ENCODE measurements at regions not wholly inside any gene's neighbourhood (a gene's known extent, or its start where the extent isn't known, plus 50 kb on each side); places are given as distances from the start of the nearest gene placed in this dataset.

- Histone ChIP-seq H2AFZ (ENCODE audit: low read depth, low read length) (no peak overlapping the region), H3K9me2 (ENCODE audit: insufficient read depth, low read length) (no peaks in the 10 kb centered on the region), H3K27ac (ENCODE audit: low read length) (no peak overlapping the region), H3K4me3 (ENCODE audit: low read length) (no peak overlapping the region), H3K27me3 (ENCODE audit: insufficient read depth, low read depth, low read length) (no peaks in the 10 kb centered on the region), H3K9me3 (ENCODE audit: low read length) (no peaks in the 10 kb centered on the region), H3K79me2 (replicated peaks; ENCODE audit: insufficient read depth, low read length) (no peaks in the 10 kb centered on the region), H3K36me3 (ENCODE audit: insufficient read depth, low read length) (no peaks in the 10 kb centered on the region), H3K9ac (ENCODE audit: low read length) (no peak overlapping the region), H3F3A (ENCODE audit: insufficient read depth, low read length, poor library complexity, severe bottlenecking) (no peaks in the 10 kb centered on the region), H3K4me2 (ENCODE audit: low read length) (no peak overlapping the region), H4K20me1 (ENCODE audit: insufficient read depth) (no peaks in the 10 kb centered on the region)
- TF ChIP-seq, protein P1, sequence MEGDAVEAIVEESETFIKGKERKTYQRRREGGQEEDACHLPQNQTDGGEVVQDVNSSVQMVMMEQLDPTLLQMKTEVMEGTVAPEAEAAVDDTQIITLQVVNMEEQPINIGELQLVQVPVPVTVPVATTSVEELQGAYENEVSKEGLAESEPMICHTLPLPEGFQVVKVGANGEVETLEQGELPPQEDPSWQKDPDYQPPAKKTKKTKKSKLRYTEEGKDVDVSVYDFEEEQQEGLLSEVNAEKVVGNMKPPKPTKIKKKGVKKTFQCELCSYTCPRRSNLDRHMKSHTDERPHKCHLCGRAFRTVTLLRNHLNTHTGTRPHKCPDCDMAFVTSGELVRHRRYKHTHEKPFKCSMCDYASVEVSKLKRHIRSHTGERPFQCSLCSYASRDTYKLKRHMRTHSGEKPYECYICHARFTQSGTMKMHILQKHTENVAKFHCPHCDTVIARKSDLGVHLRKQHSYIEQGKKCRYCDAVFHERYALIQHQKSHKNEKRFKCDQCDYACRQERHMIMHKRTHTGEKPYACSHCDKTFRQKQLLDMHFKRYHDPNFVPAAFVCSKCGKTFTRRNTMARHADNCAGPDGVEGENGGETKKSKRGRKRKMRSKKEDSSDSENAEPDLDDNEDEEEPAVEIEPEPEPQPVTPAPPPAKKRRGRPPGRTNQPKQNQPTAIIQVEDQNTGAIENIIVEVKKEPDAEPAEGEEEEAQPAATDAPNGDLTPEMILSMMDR (IDR thresholded peaks at IDR 0.05; ENCODE audit: poor library complexity, severe bottlenecking): no peak
- no peak for TF ChIP-seq EZH2 (IDR thresholded peaks at IDR 0.05; ENCODE audit: borderline replicate concordance, insufficient read depth, low read length, poor library complexity, severe bottlenecking)
- TF ChIP-seq SMC3 (conservative IDR thresholded peaks at IDR 0.05; ENCODE audit: poor library complexity): no peak
- no peak for TF ChIP-seq EP300 (conservative IDR thresholded peaks at IDR 0.05; ENCODE audit: poor library complexity, severe bottlenecking)
- no peak for TF ChIP-seq TAF1 (IDR thresholded peaks at IDR 0.05; ENCODE audit: low read depth)
- TF ChIP-seq RAD21 (conservative IDR thresholded peaks at IDR 0.05): no peak
- TF ChIP-seq REST (IDR thresholded peaks at IDR 0.05; ENCODE audit: borderline replicate concordance): no peak
- no peak for TF ChIP-seq MXI1 (conservative IDR thresholded peaks at IDR 0.05; ENCODE audit: poor library complexity, severe bottlenecking)
- TF ChIP-seq POLR2AphosphoS5 (IDR thresholded peaks at IDR 0.05): no peak
These were observed 2233.1 kb downstream of the MRPL39 start for GRCh38 chr21:23374155-23374554.

DNA sequence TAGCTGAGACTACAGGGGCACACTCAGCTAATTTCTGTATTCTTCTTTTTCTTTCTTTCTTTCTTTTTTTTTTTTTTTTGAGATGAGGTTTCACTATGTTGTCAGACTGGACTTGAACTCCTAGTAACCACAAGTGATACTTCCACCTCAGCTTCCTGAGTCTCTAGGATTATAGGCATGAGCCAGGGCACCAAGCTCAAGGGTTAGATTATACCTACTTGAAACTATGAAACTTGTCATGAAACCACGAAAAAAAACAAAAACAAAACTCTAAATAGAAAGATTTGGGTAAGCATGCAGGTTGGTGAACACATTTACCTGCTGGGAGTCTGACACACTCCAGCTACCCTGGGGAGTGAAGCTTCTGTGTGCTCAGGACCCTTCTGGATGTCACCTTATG is 2250.4 kb downstream of the MRPL39 start:
- H3K79me2 ChIP-seq (replicated peaks; ENCODE audit: insufficient read depth, low read length): no peaks in the 10 kb centered on the region
- no peaks in the 10 kb centered on the region for H3F3A ChIP-seq (ENCODE audit: insufficient read depth, low read length, poor library complexity, severe bottlenecking)
- no peaks in the 10 kb centered on the region for H3K36me3 ChIP-seq (ENCODE audit: insufficient read depth, low read length)
- TF ChIP-seq REST (IDR thresholded peaks at IDR 0.05; ENCODE audit: borderline replicate concordance): no peak
- TF ChIP-seq TAF1 (IDR thresholded peaks at IDR 0.05; ENCODE audit: low read depth): no peak
- TF ChIP-seq EP300 (conservative IDR thresholded peaks at IDR 0.05; ENCODE audit: poor library complexity, severe bottlenecking): no peak
- TF ChIP-seq RAD21 (conservative IDR thresholded peaks at IDR 0.05): no peak
- no peak for TF ChIP-seq POLR2AphosphoS5 (IDR thresholded peaks at IDR 0.05)
- no peak for TF ChIP-seq SMC3 (conservative IDR thresholded peaks at IDR 0.05; ENCODE audit: poor library complexity)
- no peak for TF ChIP-seq EZH2 (IDR thresholded peaks at IDR 0.05; ENCODE audit: borderline replicate concordance, insufficient read depth, low read length, poor library complexity, severe bottlenecking)
- no peaks in the 10 kb centered on the region for H4K20me1 ChIP-seq (ENCODE audit: insufficient read depth)
- no peaks in the 10 kb centered on the region for H3K27me3 ChIP-seq (ENCODE audit: insufficient read depth, low read depth, low read length)
- no peak overlapping the region for H3K9ac ChIP-seq (ENCODE audit: low read length)
- no peaks in the 10 kb centered on the region for H3K9me3 ChIP-seq (ENCODE audit: low read length)
- no peak overlapping the region for H3K4me3 ChIP-seq (ENCODE audit: low read length)
- no peak overlapping the region for H3K27ac ChIP-seq (ENCODE audit: low read length)
- no peaks in the 10 kb centered on the region for H3K9me2 ChIP-seq (ENCODE audit: insufficient read depth, low read length)
- no peak overlapping the region for H3K4me2 ChIP-seq (ENCODE audit: low read length)
- no peak overlapping the region for H2AFZ ChIP-seq (ENCODE audit: low read depth, low read length)

Measured in neural cell (in vitro differentiated cells).